ENCODE measurements at regions not wholly inside any gene's neighbourhood (a gene's known extent, or its start where the extent isn't known, plus 50 kb on each side); places are given as distances from the start of the nearest gene placed in this dataset.

GRCh38 chr9:38308136-38308535, 84.4 kb upstream of the ALDH1B1 start:
- no peak overlapping the region for H3K4me3 ChIP-seq (replicated peaks; ENCODE audit: low read depth, low read length)
- no peak for TF ChIP-seq CTCF (IDR thresholded peaks at IDR 0.05; ENCODE audit: low read depth, low read length, missing control alignments)
- DNase-seq (ENCODE audit: extremely low read depth, low read depth), result no peak

- no peak overlapping the region for H3K4me3 ChIP-seq (replicated peaks; ENCODE audit: low read depth, low read length)
- TF ChIP-seq CTCF (IDR thresholded peaks at IDR 0.05; ENCODE audit: low read depth, low read length, missing control alignments), result no peak
Measured at GRCh38 chr9:38306899-38307298, 85.6 kb upstream of the ALDH1B1 start.

GRCh38 chr9:38305582-38305981, 86.9 kb upstream of the ALDH1B1 start:
- DNase-seq (ENCODE audit: extremely low read depth, low read depth), result no peak
- no peak overlapping the region for H3K4me3 ChIP-seq (replicated peaks; ENCODE audit: low read depth, low read length)
- no peak for TF ChIP-seq CTCF (IDR thresholded peaks at IDR 0.05; ENCODE audit: low read depth, low read length, missing control alignments)

More at GRCh38 chr9:38306899-38307298, 85.6 kb upstream of the ALDH1B1 start:
- DNase-seq (ENCODE audit: extremely low read depth, low read depth), result no peak

GRCh38 chr9:38301376-38302106, 91.0 kb upstream of the ALDH1B1 start:
- DNase-seq (ENCODE audit: extremely low read depth, low read depth), result no peak
- TF ChIP-seq CTCF (IDR thresholded peaks at IDR 0.05; ENCODE audit: low read depth, low read length, missing control alignments), result no peak
- no peak overlapping the region for H3K4me3 ChIP-seq (replicated peaks; ENCODE audit: low read depth, low read length)

- H3K4me3 ChIP-seq (replicated peaks; ENCODE audit: low read depth, low read length), result no peak overlapping the region
- no peak for TF ChIP-seq CTCF (IDR thresholded peaks at IDR 0.05; ENCODE audit: low read depth, low read length, missing control alignments)
- no peak for DNase-seq (ENCODE audit: extremely low read depth, low read depth)
Measured at GRCh38 chr9:38299856-38300255, 92.6 kb upstream of the ALDH1B1 start.

- no peak for DNase-seq (ENCODE audit: extremely low read depth, low read depth)
- H3K4me3 ChIP-seq (replicated peaks; ENCODE audit: low read depth, low read length), result no peak overlapping the region
- no peak for TF ChIP-seq CTCF (IDR thresholded peaks at IDR 0.05; ENCODE audit: low read depth, low read length, missing control alignments)
Measured at GRCh38 chr9:38298904-38299303, 93.6 kb upstream of the ALDH1B1 start.

GRCh38 chr9:38298503-38298902, 94.0 kb upstream of the ALDH1B1 start:
- no peak for DNase-seq (ENCODE audit: extremely low read depth, low read depth)
- no peak for TF ChIP-seq CTCF (IDR thresholded peaks at IDR 0.05; ENCODE audit: low read depth, low read length, missing control alignments)
- H3K4me3 ChIP-seq (replicated peaks; ENCODE audit: low read depth, low read length), result no peak overlapping the region
